NCI-H187 treated with DMSO at 0.1 percent for 48 hours (cell line): ENCODE measurements at regions not wholly inside any gene's neighbourhood (a gene's known extent, or its start where the extent isn't known, plus 50 kb on each side); places are given as distances from the start of the nearest gene placed in this dataset.

ENCODE experiments used
- DNase-seq: peaks from one replicate; lab custom pipeline; 2025; lab: John Stamatoyannopoulos, UW

- DNase-seq, result no peak
These were observed 325.1 kb downstream of the RND3 start for GRCh38 chr2:150162241-150162942.

- no peak for DNase-seq
These were observed 327.4 kb downstream of the RND3 start for GRCh38 chr2:150160058-150160457.

- DNase-seq, result no peak
These were observed 328.2 kb downstream of the RND3 start for GRCh38 chr2:150159300-150159699.

GRCh38 chr2:150156876-150157275 lies 330.6 kb downstream of the RND3 start:
- no peak for DNase-seq

GRCh38 chr2:150156415-150156814 lies 331.1 kb downstream of the RND3 start:
- DNase-seq, result no peak

GRCh38 chr2:150154308-150154797 lies 333.1 kb downstream of the RND3 start:
- no peak for DNase-seq

GRCh38 chr2:150153646-150154307 lies 333.7 kb downstream of the RND3 start:
- DNase-seq, result no peak

GRCh38 chr2:150152230-150152629 lies 335.2 kb downstream of the RND3 start:
- DNase-seq, result no peak

GRCh38 chr2:150150144-150150543 lies 337.3 kb downstream of the RND3 start:
- no peak for DNase-seq

GRCh38 chr2:150147889-150148683 lies 339.4 kb downstream of the RND3 start:
- no peak for DNase-seq

GRCh38 chr2:150146879-150147278 lies 340.6 kb downstream of the RND3 start:
- DNase-seq, result no peak

- no peak for DNase-seq
These were observed 342.2 kb downstream of the RND3 start for GRCh38 chr2:150145299-150145692.

GRCh38 chr2:150144546-150145298 lies 342.7 kb downstream of the RND3 start:
- no peak for DNase-seq

GRCh38 chr2:150143087-150143536 lies 344.4 kb downstream of the RND3 start:
- DNase-seq, result no peak

GRCh38 chr2:150142561-150142960 lies 344.9 kb downstream of the RND3 start:
- DNase-seq, result no peak

- DNase-seq, result no peak
These were observed 346.1 kb downstream of the RND3 start for GRCh38 chr2:150141226-150142001.

GRCh38 chr2:150140777-150141176 lies 346.7 kb downstream of the RND3 start:
- DNase-seq, result no peak

- no peak for DNase-seq
These were observed 348.9 kb downstream of the RND3 start for GRCh38 chr2:150138587-150138986.

- DNase-seq, result no peak
These were observed 350.0 kb downstream of the RND3 start for GRCh38 chr2:150137338-150138069.

- no peak for DNase-seq
These were observed 350.6 kb downstream of the RND3 start for GRCh38 chr2:150136893-150137292.
